ENCODE measurements at regions not wholly inside any gene's neighbourhood (a gene's known extent, or its start where the extent isn't known, plus 50 kb on each side); places are given as distances from the start of the nearest gene placed in this dataset.

GRCh38 chr18:76565238-76566173, 70.5 kb upstream of the ZNF516 start:
- Histone ChIP-seq H3K27ac (peak overlapping the region in 20 of 21 experiments; percentile 22 to 80 (median 64)), H3K4me3 (peak overlapping the region in 5 of 7 experiments; percentile 10 to 37 (median 17))

GRCh38 chr18:76564655-76565237, 69.7 kb upstream of the ZNF516 start:
- peak overlapping the region in 18 of 21 experiments; percentile 25 to 80 (median 58) for H3K27ac ChIP-seq
- H3K4me3 ChIP-seq = peak overlapping the region in 2 of 7 experiments; percentile 19 to 37

- Histone ChIP-seq H3K27ac (peak overlapping the region in 18 of 21 experiments; percentile 25 to 80 (median 58)), H3K4me3 (no peak overlapping the region)
These were observed 69.1 kb upstream of the ZNF516 start for GRCh38 chr18:76564117-76564516.

- H3K4me3 ChIP-seq = no peak overlapping the region
- no peak overlapping the region for H3K27ac ChIP-seq
These were observed 67.5 kb upstream of the ZNF516 start for GRCh38 chr18:76562286-76563122.

GRCh38 chr18:76558881-76559667, 64.0 kb upstream of the ZNF516 start:
- Histone ChIP-seq H3K4me3 (peak overlapping the region in 1 of 7 experiments; percentile 8), H3K27ac (peak overlapping the region in 17 of 21 experiments; percentile 6 to 61 (median 33))

GRCh38 chr18:76557026-76557575, 62.1 kb upstream of the ZNF516 start:
- Histone ChIP-seq H3K27ac (no peak overlapping the region), H3K4me3 (no peak overlapping the region)

- Histone ChIP-seq H3K4me3 (no peak overlapping the region), H3K27ac (peak overlapping the region in 6 of 21 experiments; percentile 10 to 67 (median 32))
These were observed 59.6 kb upstream of the ZNF516 start for GRCh38 chr18:76554547-76555222.

GRCh38 chr18:76553715-76554546, 58.9 kb upstream of the ZNF516 start:
- Histone ChIP-seq H3K27ac (peak overlapping the region in 6 of 21 experiments; percentile 10 to 67 (median 32)), H3K4me3 (no peak overlapping the region)

GRCh38 chr18:76548541-76548940, 53.5 kb upstream of the ZNF516 start:
- no peak overlapping the region for H3K4me3 ChIP-seq
- H3K27ac ChIP-seq = no peak overlapping the region

GRCh38 chr18:76547296-76547695, 52.3 kb upstream of the ZNF516 start:
- Histone ChIP-seq H3K27ac (no peak overlapping the region), H3K4me3 (no peak overlapping the region)

- peak overlapping the region in 3 of 21 experiments; percentile 10 to 67 (median 21) for H3K27ac ChIP-seq
- H3K4me3 ChIP-seq = no peak overlapping the region
These were observed 51.4 kb upstream of the ZNF516 start for GRCh38 chr18:76546436-76546835.

GRCh38 chr18:76546088-76546435, 51.0 kb upstream of the ZNF516 start:
- H3K27ac ChIP-seq = peak overlapping the region in 3 of 21 experiments; percentile 10 to 67 (median 21)
- H3K4me3 ChIP-seq = no peak overlapping the region

- peak overlapping the region in 1 of 21 experiments; percentile 67 for H3K27ac ChIP-seq
- H3K4me3 ChIP-seq = no peak overlapping the region
These were observed 50.5 kb upstream of the ZNF516 start for GRCh38 chr18:76545433-76546087.

- Histone ChIP-seq H3K4me3 (no peak overlapping the region), H3K27ac (peak overlapping the region in 1 of 21 experiments; percentile 67)
These were observed 49.7 kb upstream of the ZNF516 start for GRCh38 chr18:76544511-76545345.
